ENCODE measurements at regions not wholly inside any gene's neighbourhood (a gene's known extent, or its start where the extent isn't known, plus 50 kb on each side); places are given as distances from the start of the nearest gene placed in this dataset.

DNA sequence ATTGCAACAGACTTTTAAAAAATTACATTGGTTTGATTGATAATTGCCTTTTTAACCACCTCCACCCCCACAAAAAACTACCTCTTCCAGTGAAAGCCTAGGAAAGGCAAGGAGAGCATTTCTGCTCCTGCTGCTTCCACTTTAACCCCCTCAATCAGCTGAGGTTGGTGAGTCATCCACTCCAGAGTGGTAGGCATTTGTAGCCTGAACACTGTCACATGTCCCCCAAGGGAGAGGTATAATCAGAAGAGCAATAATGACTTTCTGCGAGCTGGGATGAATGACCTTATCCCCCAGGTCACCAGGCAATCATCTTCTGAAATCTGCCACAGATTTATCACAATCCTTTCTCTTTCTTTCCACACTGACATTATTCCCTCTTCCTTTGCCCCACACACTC is 126.6 kb upstream of the CAMK1G start:
- no peak overlapping the region for H3K4me2 ChIP-seq (ENCODE audit: insufficient read depth, low read length)
- H3K27me3 ChIP-seq (ENCODE audit: insufficient read depth, low read length, poor library complexity), result no peaks in the 10 kb centered on the region
- no peak overlapping the region for H3K4me3 ChIP-seq (ENCODE audit: low read depth in 1 of 2, low read length in 2 of 2)
- no peak for ATAC-seq (ENCODE audit: insufficient read depth, low read depth)
- no peak for TF ChIP-seq EZH2 (IDR thresholded peaks at IDR 0.05; ENCODE audit: borderline replicate concordance, low read depth, low read length, severe bottlenecking)
- TF ChIP-seq, protein P1, sequence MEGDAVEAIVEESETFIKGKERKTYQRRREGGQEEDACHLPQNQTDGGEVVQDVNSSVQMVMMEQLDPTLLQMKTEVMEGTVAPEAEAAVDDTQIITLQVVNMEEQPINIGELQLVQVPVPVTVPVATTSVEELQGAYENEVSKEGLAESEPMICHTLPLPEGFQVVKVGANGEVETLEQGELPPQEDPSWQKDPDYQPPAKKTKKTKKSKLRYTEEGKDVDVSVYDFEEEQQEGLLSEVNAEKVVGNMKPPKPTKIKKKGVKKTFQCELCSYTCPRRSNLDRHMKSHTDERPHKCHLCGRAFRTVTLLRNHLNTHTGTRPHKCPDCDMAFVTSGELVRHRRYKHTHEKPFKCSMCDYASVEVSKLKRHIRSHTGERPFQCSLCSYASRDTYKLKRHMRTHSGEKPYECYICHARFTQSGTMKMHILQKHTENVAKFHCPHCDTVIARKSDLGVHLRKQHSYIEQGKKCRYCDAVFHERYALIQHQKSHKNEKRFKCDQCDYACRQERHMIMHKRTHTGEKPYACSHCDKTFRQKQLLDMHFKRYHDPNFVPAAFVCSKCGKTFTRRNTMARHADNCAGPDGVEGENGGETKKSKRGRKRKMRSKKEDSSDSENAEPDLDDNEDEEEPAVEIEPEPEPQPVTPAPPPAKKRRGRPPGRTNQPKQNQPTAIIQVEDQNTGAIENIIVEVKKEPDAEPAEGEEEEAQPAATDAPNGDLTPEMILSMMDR (IDR thresholded peaks at IDR 0.05; ENCODE audit: borderline replicate concordance, extremely low read depth, low read length, poor library complexity, severe bottlenecking), result no peak
- DNase-seq, result no peak
- no peaks in the 10 kb centered on the region for H3K36me3 ChIP-seq (ENCODE audit: insufficient read depth, low read length)
- no peak overlapping the region for H3K9ac ChIP-seq (ENCODE audit: low read depth, low read length)
- no peaks in the 10 kb centered on the region for H3K79me2 ChIP-seq (ENCODE audit: insufficient read depth, low read length)
- H3K27ac ChIP-seq (ENCODE audit: low read length), result no peak overlapping the region
- H4K20me1 ChIP-seq (ENCODE audit: insufficient read depth, low read length), result no peaks in the 10 kb centered on the region
- no peak overlapping the region for H2AFZ ChIP-seq (ENCODE audit: low read depth, low read length)
- H3K4me1 ChIP-seq (ENCODE audit: insufficient read depth, low read length), result no peaks in the 10 kb centered on the region
- H3K9me3 ChIP-seq (ENCODE audit: insufficient read depth, low read length, severe bottlenecking), result peaks cover 9% of the 10 kb centered on the region

DNA sequence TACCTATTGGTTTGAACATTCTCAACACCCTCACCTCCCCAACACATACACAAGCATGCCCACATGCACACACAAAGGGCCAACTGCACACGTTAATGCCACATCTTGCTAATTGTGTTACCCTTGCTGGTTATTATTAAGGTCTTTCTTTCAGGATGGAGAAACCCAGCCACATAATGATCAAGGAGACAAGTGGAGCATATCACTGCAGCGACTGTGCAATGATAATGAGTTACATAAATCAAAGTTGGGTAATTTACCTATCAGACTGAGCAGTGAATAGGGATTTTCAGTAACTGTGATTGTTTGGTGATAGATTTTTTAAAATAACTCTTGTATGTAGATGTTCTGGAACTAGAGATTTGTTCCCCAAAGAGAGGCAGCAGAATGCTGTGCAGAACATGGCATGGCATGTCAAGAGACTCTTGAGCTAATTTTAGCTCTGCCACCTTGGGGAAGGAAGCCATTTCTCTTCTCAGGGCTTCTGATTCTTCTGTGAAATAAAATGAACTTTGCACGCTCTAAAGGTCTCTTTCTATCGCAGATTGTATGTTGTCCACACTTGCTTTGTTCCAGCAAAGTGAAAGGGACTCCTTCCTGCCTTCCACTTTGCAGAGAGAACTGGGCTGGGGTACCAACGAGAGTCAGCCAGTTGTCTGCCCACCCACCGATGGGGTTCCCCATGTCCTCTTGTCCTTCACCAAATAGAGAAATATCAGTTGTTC is 126.0 kb upstream of the CAMK1G start:
- ATAC-seq (ENCODE audit: insufficient read depth, low read depth) (no peak), DNase-seq (no peak)
- TF ChIP-seq EZH2 (IDR thresholded peaks at IDR 0.05; ENCODE audit: borderline replicate concordance, low read depth, low read length, severe bottlenecking), result no peak
- TF ChIP-seq, protein P1 (IDR thresholded peaks at IDR 0.05; ENCODE audit: borderline replicate concordance, extremely low read depth, low read length, poor library complexity, severe bottlenecking), result no peak
- no peak overlapping the region for H2AFZ ChIP-seq (ENCODE audit: low read depth, low read length)
- no peaks in the 10 kb centered on the region for H3K79me2 ChIP-seq (ENCODE audit: insufficient read depth, low read length)
- H3K27ac ChIP-seq (ENCODE audit: low read length), result no peak overlapping the region
- no peaks in the 10 kb centered on the region for H4K20me1 ChIP-seq (ENCODE audit: insufficient read depth, low read length)
- no peak overlapping the region for H3K4me2 ChIP-seq (ENCODE audit: insufficient read depth, low read length)
- no peaks in the 10 kb centered on the region for H3K36me3 ChIP-seq (ENCODE audit: insufficient read depth, low read length)
- H3K27me3 ChIP-seq (ENCODE audit: insufficient read depth, low read length, poor library complexity), result no peaks in the 10 kb centered on the region
- H3K4me3 ChIP-seq (ENCODE audit: low read depth in 1 of 2, low read length in 2 of 2), result no peak overlapping the region
- no peak overlapping the region for H3K9ac ChIP-seq (ENCODE audit: low read depth, low read length)
- H3K4me1 ChIP-seq (ENCODE audit: insufficient read depth, low read length), result no peaks in the 10 kb centered on the region
- H3K9me3 ChIP-seq (ENCODE audit: insufficient read depth, low read length, severe bottlenecking), result peaks cover 9% of the 10 kb centered on the region

DNA sequence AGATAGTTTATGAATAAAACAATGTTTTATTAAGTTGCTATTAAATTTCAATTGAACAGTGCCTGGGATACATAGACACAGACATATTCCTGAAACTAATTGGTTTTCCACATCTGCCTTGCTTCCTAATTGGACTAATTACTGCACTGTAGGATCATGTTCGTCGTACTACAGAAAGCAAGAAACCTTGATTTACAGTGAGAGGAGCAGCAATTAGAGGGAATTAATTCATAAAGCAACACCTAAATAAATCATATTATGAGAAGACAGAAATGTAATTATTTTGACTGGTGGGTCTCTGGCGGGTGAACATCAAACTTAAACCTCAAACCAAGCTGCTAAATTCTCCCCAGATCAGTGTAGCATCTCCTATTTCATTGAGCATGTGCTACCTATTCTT is 124.6 kb upstream of the CAMK1G start:
- H4K20me1 ChIP-seq (ENCODE audit: insufficient read depth, low read length), result no peaks in the 10 kb centered on the region
- H3K4me2 ChIP-seq (ENCODE audit: insufficient read depth, low read length), result no peak overlapping the region
- DNase-seq, result no peak
- no peak for ATAC-seq (ENCODE audit: insufficient read depth, low read depth)
- H2AFZ ChIP-seq (ENCODE audit: low read depth, low read length), result no peak overlapping the region
- H3K9ac ChIP-seq (ENCODE audit: low read depth, low read length), result no peak overlapping the region
- TF ChIP-seq EZH2 (IDR thresholded peaks at IDR 0.05; ENCODE audit: borderline replicate concordance, low read depth, low read length, severe bottlenecking), result no peak
- TF ChIP-seq, protein P1 (IDR thresholded peaks at IDR 0.05; ENCODE audit: borderline replicate concordance, extremely low read depth, low read length, poor library complexity, severe bottlenecking), result no peak
- no peak overlapping the region for H3K27ac ChIP-seq (ENCODE audit: low read length)
- no peaks in the 10 kb centered on the region for H3K79me2 ChIP-seq (ENCODE audit: insufficient read depth, low read length)
- H3K4me1 ChIP-seq (ENCODE audit: insufficient read depth, low read length), result no peaks in the 10 kb centered on the region
- H3K4me3 ChIP-seq (ENCODE audit: low read depth in 1 of 2, low read length in 2 of 2), result no peak overlapping the region
- peaks cover 9% of the 10 kb centered on the region for H3K9me3 ChIP-seq (ENCODE audit: insufficient read depth, low read length, severe bottlenecking)
- H3K27me3 ChIP-seq (ENCODE audit: insufficient read depth, low read length, poor library complexity), result no peaks in the 10 kb centered on the region
- H3K36me3 ChIP-seq (ENCODE audit: insufficient read depth, low read length), result no peaks in the 10 kb centered on the region

All from DND-41 (cell line).